ENCODE measurements at regions not wholly inside any gene's neighbourhood (a gene's known extent, or its start where the extent isn't known, plus 50 kb on each side); places are given as distances from the start of the nearest gene placed in this dataset.
"Not testable (repeated sequence)": the region's sequence is repeated elsewhere in the genome, so short reads cannot be mapped to it uniquely, and the experiment has no call there.

GRCh38 chr6:2576499-2576898 is 174.2 kb downstream of the MYLK4 start:
- WGBS, 4 donors: 34 to 49% (median 43%) methylated on average over 3 of the region's 3 CpGs

GRCh38 chr6:2575236-2575635 is 175.5 kb downstream of the MYLK4 start:
- 83 to 91% (median 83%) methylated on average over 5 of the region's 5 CpGs for WGBS, 4 donors
- Histone ChIP-seq H3K27ac (no peak overlapping the region), H3K9me3 (replicated peaks in 1 of 3) (peaks cover 0 to 4% (median 0%) of the 10 kb centered on the region in 3 donors), H3K4me3 (no peak overlapping the region), H3K36me3 (replicated peaks in 1 of 2) (no peaks in the 10 kb centered on the region), H3K4me1 (replicated peaks in 1 of 2) (no peaks in the 10 kb centered on the region), H3K27me3 (no peaks in the 10 kb centered on the region)
- no peak for DNase-seq
- no peak for TF ChIP-seq POLR2A (IDR thresholded peaks at IDR 0.05)
- no peak for TF ChIP-seq CTCF (IDR thresholded peaks at IDR 0.05)
- intact Hi-C loops (cut with DNase I): no loop called here

More at GRCh38 chr6:2576499-2576898, 174.2 kb downstream of the MYLK4 start:
- Histone ChIP-seq H3K4me1 (replicated peaks in 1 of 2) (no peaks in the 10 kb centered on the region), H3K4me3 (no peak overlapping the region), H3K36me3 (replicated peaks in 1 of 2) (no peaks in the 10 kb centered on the region), H3K9me3 (replicated peaks in 1 of 3) (peaks cover 0 to 4% (median 0%) of the 10 kb centered on the region in 3 donors), H3K27ac (no peak overlapping the region), H3K27me3 (no peaks in the 10 kb centered on the region)
- intact Hi-C loops (cut with DNase I): no loop called here
- no peak for DNase-seq
- TF ChIP-seq POLR2A (IDR thresholded peaks at IDR 0.05) (no peak), CTCF (IDR thresholded peaks at IDR 0.05) (no peak)

GRCh38 chr6:2569420-2569819 is 181.3 kb downstream of the MYLK4 start:
- H3K4me1 ChIP-seq (replicated peaks in 1 of 2); H3K27ac ChIP-seq; H3K4me3 ChIP-seq; H3K9me3 ChIP-seq (replicated peaks in 1 of 3); intact Hi-C loops (cut with DNase I); DNase-seq; H3K27me3 ChIP-seq; H3K36me3 ChIP-seq (replicated peaks in 1 of 2): not testable (repeated sequence)
- 80 to 100% (median 91%) methylated on average over 1 of the region's 1 CpG for WGBS, 4 donors

GRCh38 chr6:2566048-2566447 is 184.7 kb downstream of the MYLK4 start:
- DNase-seq: no peak
- Histone ChIP-seq H3K4me3 (no peak overlapping the region), H3K9me3 (replicated peaks in 1 of 3) (no peaks in the 10 kb centered on the region), H3K36me3 (replicated peaks in 1 of 2) (no peaks in the 10 kb centered on the region), H3K27ac (no peak overlapping the region), H3K4me1 (replicated peaks in 1 of 2) (no peaks in the 10 kb centered on the region), H3K27me3 (no peaks in the 10 kb centered on the region)
- 53 to 67% (median 56%) methylated on average over 1 of the region's 1 CpG for WGBS, 4 donors
- no peak for TF ChIP-seq POLR2A (IDR thresholded peaks at IDR 0.05)
- no peak for TF ChIP-seq CTCF (IDR thresholded peaks at IDR 0.05)
- intact Hi-C loops (cut with DNase I): no loop called here

DNA sequence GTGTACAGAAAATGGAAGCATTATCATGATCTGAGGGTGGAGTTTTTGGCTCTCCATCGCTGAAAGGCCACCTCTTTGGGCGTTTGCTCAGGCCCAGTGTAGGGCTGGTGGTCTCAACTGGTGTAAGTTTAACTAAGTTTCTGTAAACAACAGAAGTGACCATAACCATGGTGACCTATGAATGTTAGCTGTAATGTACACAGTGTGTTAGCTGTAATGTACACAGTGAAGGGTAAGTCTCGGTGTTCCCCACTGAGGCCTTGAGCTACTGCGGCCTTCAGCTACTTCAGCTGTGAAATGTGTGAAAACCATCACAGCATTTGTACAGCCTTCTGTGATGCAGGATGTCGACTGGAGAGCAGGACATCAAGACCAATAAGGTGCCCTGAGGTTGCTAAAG is 185.2 kb downstream of the MYLK4 start:
- TF ChIP-seq POLR2A (IDR thresholded peaks at IDR 0.05): no peak
- TF ChIP-seq CTCF (IDR thresholded peaks at IDR 0.05): no peak
- 43 to 79% (median 62%) methylated on average over 3 to 5 of the region's 5 CpGs for WGBS, 4 donors
- intact Hi-C loops (cut with DNase I): no loop called here
- Histone ChIP-seq H3K27ac (no peak overlapping the region), H3K4me1 (replicated peaks in 1 of 2) (no peaks in the 10 kb centered on the region), H3K27me3 (no peaks in the 10 kb centered on the region), H3K36me3 (replicated peaks in 1 of 2) (no peaks in the 10 kb centered on the region), H3K4me3 (no peak overlapping the region), H3K9me3 (replicated peaks in 1 of 3) (no peaks in the 10 kb centered on the region)
- no peak for DNase-seq

All from adrenal gland (tissue), 9 donors.